Ureter (tissue), 1 donor: ENCODE measurements at regions not wholly inside any gene's neighbourhood (a gene's known extent, or its start where the extent isn't known, plus 50 kb on each side); places are given as distances from the start of the nearest gene placed in this dataset.

Experiments used
- DNase-seq: peaks from one replicate; pipeline ENCODE4 v3.0.0-alpha.2; 2020; ENCODE audit warnings: low spot score
- donor health status: DM: yes; HTN: yes; CAD: no.

GRCh38 chr6:156725712-156726111, 51.5 kb upstream of the ARID1B start:
- no peak for DNase-seq

- peak; percentile 65 for DNase-seq
These were observed 56.2 kb upstream of the ARID1B start for GRCh38 chr6:156720691-156721685.

- DNase-seq = peak; percentile 95
These were observed 57.2 kb upstream of the ARID1B start for GRCh38 chr6:156719720-156720563.

GRCh38 chr6:156719395-156719719, 57.8 kb upstream of the ARID1B start:
- DNase-seq = no peak

- DNase-seq = no peak
These were observed 58.4 kb upstream of the ARID1B start for GRCh38 chr6:156718647-156719394.

- DNase-seq = no peak
These were observed 59.6 kb upstream of the ARID1B start for GRCh38 chr6:156717542-156717941.

- DNase-seq = no peak
These were observed 61.3 kb upstream of the ARID1B start for GRCh38 chr6:156715839-156716238.

GRCh38 chr6:156713548-156713947, 63.6 kb upstream of the ARID1B start:
- DNase-seq = no peak

- no peak for DNase-seq
These were observed 66.7 kb upstream of the ARID1B start for GRCh38 chr6:156710479-156710878.

- no peak for DNase-seq
These were observed 69.4 kb upstream of the ARID1B start for GRCh38 chr6:156707818-156708217.

GRCh38 chr6:156703719-156704118, 73.5 kb upstream of the ARID1B start:
- DNase-seq = no peak

- DNase-seq = no peak
These were observed 75.2 kb upstream of the ARID1B start for GRCh38 chr6:156701966-156702365.

GRCh38 chr6:156700440-156701057, 76.6 kb upstream of the ARID1B start:
- no peak for DNase-seq

GRCh38 chr6:156699935-156700334, 77.2 kb upstream of the ARID1B start:
- no peak for DNase-seq

- no peak for DNase-seq
These were observed 78.2 kb upstream of the ARID1B start for GRCh38 chr6:156699017-156699421.

- no peak for DNase-seq
These were observed 78.8 kb upstream of the ARID1B start for GRCh38 chr6:156698239-156699016.

- no peak for DNase-seq
These were observed 79.8 kb upstream of the ARID1B start for GRCh38 chr6:156697225-156697830.

GRCh38 chr6:156695742-156696141, 81.4 kb upstream of the ARID1B start:
- no peak for DNase-seq

- DNase-seq = no peak
These were observed 82.5 kb upstream of the ARID1B start for GRCh38 chr6:156694679-156695078.

GRCh38 chr6:156691018-156691417, 86.2 kb upstream of the ARID1B start:
- no peak for DNase-seq
